ENCODE measurements at regions not wholly inside any gene's neighbourhood (a gene's known extent, or its start where the extent isn't known, plus 50 kb on each side); places are given as distances from the start of the nearest gene placed in this dataset.

DNA sequence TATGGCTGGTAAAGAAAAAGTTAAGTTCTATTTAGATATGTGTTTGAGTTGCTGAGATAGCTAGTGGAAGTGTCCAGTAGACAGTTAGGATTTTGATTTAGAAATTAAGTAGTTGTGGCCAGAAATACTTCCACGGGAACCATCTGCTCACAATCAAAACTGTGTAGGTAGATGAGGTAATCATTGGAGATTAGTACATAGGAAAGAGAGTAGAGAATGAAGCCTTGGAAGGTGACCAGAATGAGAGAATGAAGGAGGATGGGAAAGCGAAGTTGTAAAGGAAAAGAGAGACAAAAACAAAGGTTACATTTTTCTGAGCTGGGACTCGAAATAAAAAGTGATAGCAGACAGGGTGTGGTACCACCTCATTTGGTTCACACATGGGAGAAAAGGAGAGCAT, 296.9 kb upstream of the SORL1-AS1 start:
- TF ChIP-seq EP300 (IDR thresholded peaks at IDR 0.05; ENCODE audit: borderline replicate concordance in 1 of 2, low read depth in 1 of 2, low read length in 1 of 2): no peak
- TF ChIP-seq FOSL2 (IDR thresholded peaks at IDR 0.05; ENCODE audit: borderline replicate concordance, low read depth): no peak
- no peak for TF ChIP-seq USF1 (IDR thresholded peaks at IDR 0.05; ENCODE audit: borderline replicate concordance, low read depth)
- no peak for TF ChIP-seq FOXM1 (IDR thresholded peaks at IDR 0.05; ENCODE audit: low read depth)
- TF ChIP-seq CTCF (IDR thresholded peaks at IDR 0.05): no peak
